GM19395 (cell line): ENCODE measurements at regions not wholly inside any gene's neighbourhood (a gene's known extent, or its start where the extent isn't known, plus 50 kb on each side); places are given as distances from the start of the nearest gene placed in this dataset.

Source experiments
- ATAC-seq: cut with Tn5 transposase; IDR thresholded peaks from one replicate; pipeline ENCODE4 v1.9.1; 2021; ENCODE audit warnings: mild to moderate bottlenecking, moderate library complexity; ENCODE audit not compliant: unreplicated experiment

GRCh38 chr6:9540534-9541126 lies 874.2 kb downstream of the TFAP2A start:
- peak; percentile 81 for ATAC-seq

DNA sequence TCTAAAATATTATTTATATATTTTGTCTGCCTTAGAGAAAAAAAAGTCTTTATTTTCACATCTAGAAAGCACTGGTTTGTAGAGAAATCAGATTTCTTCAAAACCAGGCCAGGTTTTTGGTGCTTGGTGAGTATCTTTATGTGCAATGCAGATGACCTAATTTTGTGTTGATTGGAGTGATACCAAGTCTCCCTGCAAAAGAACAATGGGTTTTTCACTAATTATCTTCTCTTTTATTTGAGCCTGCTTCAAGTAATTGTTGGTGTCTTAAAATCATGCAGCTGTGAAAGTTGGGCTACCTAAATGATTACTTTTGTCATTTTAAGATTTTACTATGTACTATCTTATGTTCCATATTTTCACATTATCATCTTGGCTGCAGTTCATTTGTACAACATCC lies 874.7 kb downstream of the TFAP2A start:
- ATAC-seq, result peak; percentile 24

- ATAC-seq, result no peak
Observed at GRCh38 chr6:9539231-9539755, 875.6 kb downstream of the TFAP2A start.

DNA sequence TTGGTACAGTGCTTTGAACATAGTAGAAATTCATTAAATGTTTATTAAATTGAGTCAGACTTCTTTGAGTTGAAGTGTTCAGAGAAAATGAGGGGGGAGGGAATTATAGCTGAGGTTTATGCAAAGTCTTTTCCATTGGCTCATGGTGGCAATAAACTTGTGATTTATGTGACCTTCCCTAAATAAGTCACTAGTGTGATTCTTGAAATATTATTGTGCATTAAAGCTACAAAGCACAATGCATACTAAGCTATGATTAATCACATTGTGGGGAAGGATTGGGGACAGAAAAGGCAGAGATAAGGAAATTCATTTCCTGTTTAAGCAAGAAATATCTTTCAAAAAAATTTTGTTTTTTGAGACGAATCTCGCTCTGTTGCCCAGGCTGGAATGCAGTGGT lies 877.5 kb downstream of the TFAP2A start:
- ATAC-seq, result no peak

DNA sequence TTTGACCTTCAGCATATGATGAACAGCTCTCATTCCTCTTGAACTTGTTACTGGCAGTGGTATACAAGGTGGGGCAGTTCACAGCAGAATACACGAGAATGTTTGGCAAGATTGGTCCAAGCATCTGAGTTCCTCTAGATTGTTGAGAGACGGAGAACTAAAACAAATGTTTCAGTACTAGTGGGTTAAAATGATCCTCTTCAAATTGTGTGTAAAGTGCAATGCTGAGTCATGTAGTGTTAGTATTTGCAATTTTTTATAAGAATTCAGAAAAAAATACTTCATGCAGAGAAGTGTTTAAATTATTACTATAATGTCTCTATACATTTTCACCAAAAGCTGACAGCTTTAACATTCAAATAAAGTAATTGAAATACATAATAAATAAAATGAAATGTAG lies 879.8 kb downstream of the TFAP2A start:
- ATAC-seq, result no peak

- no peak for ATAC-seq
Observed at GRCh38 chr6:9532621-9533557, 882.0 kb downstream of the TFAP2A start.

DNA sequence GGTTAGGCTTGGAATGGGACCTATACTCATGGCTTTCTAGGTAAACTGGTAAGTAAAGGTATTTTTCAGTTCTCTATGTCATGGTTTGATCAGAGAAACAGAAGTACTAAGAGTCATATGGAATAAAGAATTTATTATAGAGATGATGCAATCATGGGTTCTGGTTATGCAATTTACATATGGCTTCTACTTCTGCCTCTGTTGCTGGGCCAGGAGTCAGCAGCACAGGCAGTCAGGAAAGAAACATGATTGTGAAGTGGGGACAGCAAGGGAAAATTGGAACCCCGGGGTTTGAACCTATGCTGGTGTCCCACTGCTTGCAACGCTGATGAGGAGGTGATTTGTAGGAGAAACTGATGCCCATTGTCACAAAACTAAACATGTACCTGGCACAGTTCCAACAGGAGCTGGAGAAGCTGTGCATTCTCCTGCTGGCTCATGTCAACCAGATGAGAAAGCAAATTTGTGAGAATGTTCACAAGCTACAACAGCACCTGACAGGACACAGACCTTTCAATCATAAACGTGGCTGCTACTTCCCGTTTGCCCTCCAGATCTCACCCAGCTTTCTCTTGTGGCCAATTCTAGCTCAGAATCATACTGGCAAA lies 887.1 kb downstream of the TFAP2A start:
- no peak for ATAC-seq

DNA sequence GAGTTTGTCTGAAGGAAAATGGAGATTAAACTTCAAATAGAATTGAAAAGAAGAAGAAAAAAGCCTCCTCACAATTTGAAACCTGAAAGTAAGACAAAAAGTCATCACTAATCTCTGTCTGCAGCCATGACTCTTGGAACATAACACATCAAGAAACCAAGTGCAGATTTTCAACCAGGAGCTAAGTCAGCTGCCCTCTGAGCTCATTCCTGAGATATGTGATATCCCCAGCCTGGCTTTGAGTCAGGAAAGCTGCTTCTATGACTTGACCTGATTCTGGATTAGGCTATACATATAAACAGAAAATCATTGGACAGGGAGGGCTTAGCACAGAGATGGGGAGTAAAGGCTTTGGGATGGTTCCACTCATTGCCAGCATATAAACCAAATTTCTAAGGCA lies 891.4 kb downstream of the TFAP2A start:
- no peak for ATAC-seq

DNA sequence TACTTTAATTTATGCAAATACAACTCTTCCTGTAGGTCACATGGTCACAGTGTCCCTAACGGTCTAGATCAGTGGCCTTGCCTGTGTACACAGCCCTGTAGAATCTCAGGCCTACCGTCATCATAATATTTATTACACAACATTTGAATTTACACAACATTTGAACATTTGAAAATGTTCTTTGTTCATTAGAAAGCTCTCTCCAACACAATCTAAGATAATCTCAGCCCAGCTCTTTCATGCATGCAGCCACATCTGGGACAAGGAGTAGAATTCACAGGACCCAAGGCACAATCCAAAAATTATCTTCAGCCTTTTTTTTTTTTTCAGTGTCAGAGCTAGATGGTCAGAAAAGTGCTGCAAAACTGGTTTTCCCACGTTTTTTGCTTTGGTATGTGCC lies 892.8 kb downstream of the TFAP2A start:
- no peak for ATAC-seq

DNA sequence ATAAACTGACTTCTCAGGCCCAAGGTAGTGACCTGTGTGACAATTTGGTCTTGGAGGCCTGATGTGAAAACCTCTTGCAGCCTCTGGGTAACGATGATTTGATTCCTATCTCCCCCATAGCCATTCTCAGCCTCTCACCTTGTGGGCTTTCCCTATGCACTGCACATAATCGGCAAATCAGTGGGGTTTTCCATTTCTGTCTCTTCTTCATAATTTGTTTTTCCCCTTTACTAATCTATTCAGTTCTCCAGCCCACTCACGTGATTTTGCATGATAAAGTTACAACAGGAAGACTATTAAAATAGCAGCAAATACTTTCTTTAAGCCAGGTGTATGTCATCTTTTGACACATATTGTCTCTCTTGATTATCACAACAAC lies 893.7 kb downstream of the TFAP2A start:
- ATAC-seq, result peak; percentile 41

DNA sequence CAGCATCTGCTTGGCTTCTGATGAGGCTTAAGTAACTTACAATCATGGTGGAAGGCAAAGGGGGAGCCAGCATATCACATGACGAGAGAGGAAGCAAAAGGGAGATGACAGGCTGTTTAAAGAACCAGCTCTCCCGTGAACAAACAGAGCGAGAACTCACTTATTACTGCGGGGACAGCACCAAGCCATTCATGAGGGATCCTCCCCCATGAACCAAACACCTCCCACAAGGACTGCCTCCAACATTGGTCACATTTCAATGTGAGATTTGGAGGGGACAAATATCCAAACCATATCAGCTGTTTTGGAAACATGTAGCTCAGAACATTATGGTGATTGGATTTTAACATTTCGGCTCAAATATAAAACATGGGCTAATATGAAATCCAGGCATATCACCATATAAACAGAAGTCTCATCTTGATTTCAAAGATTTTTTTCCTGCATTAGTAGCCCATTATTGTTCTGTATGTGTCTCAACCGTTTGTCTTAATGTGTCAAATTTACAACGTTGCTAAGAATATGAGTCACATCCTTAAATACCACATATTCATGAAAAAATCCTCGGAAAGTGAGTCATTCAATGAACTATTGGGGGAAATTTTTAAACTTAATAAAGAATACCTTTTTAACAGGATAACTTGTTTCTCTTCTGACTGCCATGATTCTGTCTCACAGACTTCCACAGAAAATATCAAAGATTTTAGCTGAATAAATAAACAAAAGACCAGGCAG lies 894.3 kb downstream of the TFAP2A start:
- ATAC-seq, result peak; percentile 57

DNA sequence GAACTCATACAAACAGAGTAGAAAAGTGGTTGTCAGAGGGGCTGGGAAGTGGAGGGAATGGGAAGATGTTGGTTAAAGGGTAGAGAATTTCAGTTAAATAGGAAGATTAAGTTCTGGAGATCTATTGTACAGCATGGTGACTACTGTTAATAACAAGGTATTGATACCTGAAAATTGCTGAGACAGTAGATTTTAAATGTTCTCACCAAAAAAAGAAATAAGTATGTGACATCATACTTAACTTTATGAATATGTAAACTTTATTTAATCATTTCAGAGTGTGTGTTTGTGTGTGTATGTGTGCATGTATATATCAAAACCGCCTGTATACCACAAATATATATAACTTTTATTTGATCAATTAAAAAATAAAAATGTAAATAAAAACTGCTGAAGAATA lies 896.4 kb downstream of the TFAP2A start:
- no peak for ATAC-seq

DNA sequence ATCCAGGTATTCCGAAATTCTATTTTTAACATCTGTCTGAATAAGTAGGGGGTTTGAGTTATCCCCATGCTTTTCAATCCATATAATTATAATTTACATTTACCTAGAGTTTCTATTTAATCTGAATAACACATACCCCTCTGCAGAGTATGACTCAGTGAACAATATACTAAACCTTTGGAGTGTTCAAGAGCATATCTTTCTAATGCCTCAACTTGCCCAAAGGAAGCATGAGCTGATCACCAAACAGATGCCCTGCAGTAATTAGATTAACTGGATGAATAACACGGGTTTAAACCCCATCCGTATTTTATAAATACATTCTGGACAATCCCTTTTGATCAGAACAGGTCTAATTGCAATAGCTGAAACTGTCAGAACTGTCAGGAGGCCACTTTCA lies 897.1 kb downstream of the TFAP2A start:
- ATAC-seq, result no peak

DNA sequence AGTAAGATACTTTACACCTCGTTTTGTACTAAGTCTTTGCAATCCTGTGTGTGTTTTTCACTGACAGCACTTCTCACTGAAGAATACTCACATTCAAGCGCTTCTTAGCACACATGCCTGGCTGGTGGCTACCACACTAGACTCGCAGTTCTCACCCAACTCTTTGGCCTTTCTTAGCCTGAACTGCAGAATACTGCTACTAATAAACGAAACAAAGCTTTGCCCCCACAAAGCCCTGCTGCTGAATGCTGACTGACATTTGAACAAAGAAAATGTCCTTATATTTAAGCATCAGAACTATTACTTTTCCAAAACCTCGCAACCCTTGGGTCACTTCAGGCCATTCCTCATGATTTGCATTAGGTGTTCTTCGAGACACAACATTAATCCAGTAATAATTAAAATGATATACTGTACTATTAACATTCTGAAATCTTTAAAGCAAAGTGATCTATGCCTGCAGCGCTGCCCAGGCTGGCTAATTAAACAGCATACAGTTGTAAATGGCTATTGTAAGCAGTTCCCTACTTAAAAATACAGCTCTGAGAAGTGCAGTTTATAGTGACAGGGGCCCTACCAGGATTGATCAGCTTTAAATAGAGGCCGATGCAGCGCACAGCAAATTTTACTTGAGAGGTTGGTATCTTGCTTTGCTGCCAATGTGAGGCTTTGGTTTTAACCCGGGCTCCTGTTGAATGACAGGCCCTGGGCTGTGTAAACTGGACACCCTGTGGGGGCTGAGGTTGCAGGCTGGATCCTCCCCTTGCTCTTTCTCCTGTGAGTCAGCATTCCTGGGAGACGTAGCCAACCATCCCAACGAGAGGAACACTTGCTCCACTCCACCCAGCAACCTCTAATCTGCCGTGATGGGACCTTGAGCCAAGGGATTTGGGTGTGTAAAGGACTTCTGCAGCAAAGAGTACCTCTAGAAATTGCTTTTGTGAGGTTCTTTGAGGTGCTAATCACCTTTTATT lies 899.0 kb downstream of the TFAP2A start:
- ATAC-seq, result no peak

- ATAC-seq, result no peak
Observed at GRCh38 chr6:9514146-9514545, 900.7 kb downstream of the TFAP2A start.

DNA sequence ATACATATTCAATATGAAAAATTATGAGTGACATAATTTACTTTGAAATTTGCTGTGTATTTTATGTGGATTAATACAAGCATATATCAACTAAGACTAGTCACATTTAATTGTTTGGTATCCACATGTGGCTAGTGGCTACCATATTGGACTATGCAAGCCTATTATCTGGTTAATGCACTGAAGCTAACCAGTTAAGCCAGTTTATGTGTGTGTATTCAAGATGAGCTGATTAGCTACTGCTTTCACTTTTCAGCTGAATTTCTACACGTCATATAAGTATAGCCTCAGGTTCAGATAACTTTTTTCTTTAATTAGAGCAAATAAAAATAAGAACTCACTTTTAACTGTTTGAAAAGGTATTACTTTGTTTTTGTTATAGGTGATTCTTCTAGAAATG lies 903.7 kb downstream of the TFAP2A start:
- ATAC-seq, result no peak

GRCh38 chr6:9507136-9507895 lies 907.6 kb downstream of the TFAP2A start:
- no peak for ATAC-seq

DNA sequence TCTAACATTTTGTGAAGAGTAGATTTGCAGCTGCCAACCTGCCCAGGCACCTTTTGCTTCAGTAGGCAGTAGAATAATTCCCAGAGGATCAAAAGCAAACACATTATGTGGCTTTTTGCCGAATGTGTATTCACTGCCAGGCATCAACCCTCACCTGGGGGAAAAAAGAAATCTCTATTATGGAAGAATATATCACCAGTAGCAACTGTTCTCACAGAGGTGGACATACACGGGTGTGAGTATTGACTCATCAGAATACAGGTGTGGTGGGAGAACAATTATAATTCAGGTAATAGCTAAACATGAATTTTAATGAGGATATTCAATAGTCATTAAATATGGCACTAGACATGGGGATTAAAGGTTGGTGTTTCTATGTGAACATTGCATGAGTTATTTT lies 910.7 kb downstream of the TFAP2A start:
- ATAC-seq, result no peak

GRCh38 chr6:9503111-9503761 lies 911.6 kb downstream of the TFAP2A start:
- ATAC-seq, result no peak
